ENCODE measurements at regions not wholly inside any gene's neighbourhood (a gene's known extent, or its start where the extent isn't known, plus 50 kb on each side); places are given as distances from the start of the nearest gene placed in this dataset.

- POLR2A ChIA-PET: interaction anchor here (0.7 to 1.1 kb wide), 3 partner anchors 15 to 179 kb away, joined by 3 to 4 read pairs (median 3); no protein-coding TSS in a partner anchor
- no peak overlapping the region for H3K4me2 ChIP-seq (ENCODE audit: low read length)
Measured at GRCh38 chr5:77145666-77146065, 58.6 kb upstream of the ZBED3 start.

DNA sequence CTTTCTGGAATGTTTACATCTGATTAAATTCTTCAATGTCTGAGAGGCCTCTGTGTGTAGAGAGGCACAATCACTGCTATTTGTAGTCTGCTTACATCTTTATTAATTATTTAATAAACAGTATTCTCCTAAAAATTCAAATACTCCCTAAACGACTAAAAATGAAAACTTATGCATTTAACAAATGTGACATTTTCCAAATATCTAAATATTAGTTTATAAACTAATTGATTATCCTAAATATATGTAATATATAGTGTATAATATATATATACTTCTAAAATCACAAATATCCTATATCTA, 57.7 kb upstream of the ZBED3 start:
- Histone ChIP-seq H4K20me1 (ENCODE audit: insufficient read depth, low read length) (0 out of 2 replicates have a peak, but pooled peaks cover 4% of the 10 kb centered on the region), H3K4me1 (ENCODE audit: insufficient read depth, low read length, poor library complexity, severe bottlenecking) (no peaks in the 10 kb centered on the region), H3K4me2 (ENCODE audit: low read length) (no peak overlapping the region), H3K9me2 (ENCODE audit: insufficient read depth, low read length) (no peaks in the 10 kb centered on the region), H3K4me3 (ENCODE audit: low read depth, low read length, poor library complexity, severe bottlenecking) (no peak overlapping the region), H3K79me2 (ENCODE audit: insufficient read depth, low read depth, low read length) (no peaks in the 10 kb centered on the region), H3K36me3 (ENCODE audit: insufficient read depth, low read length) (no peaks in the 10 kb centered on the region), H3K9me3 (ENCODE audit: low read length) (no peaks in the 10 kb centered on the region), H3K27ac (ENCODE audit: low read depth, low read length, poor library complexity, severe bottlenecking) (no peak overlapping the region), H2AFZ (ENCODE audit: low read length) (no peak overlapping the region)
- no peak for DNase-seq (ENCODE audit: low spot score)
- intact Hi-C loops (cut with micrococcal nuclease; ENCODE audit: unreplicated experiment): loop anchor here (1.0 to 2.0 kb wide), 2 partner anchors 276 to 348 kb away; partner anchors contain the start of gene WDR41
- ChIA-PET CTCF (ENCODE audit: unreplicated experiment) (no interaction called here), POLR2A (interaction anchor here (0.6 to 1.1 kb wide), 2 partner anchors 180 to 276 kb away, joined by 3 to 4 read pairs; no protein-coding TSS in a partner anchor)
- BruUV-seq (replicated peaks): no TSS peak
- TF ChIP-seq CTCF (conservative IDR thresholded peaks at IDR 0.05; ENCODE audit: low read length) (peak; percentile 49), EZH2phosphoT487 (IDR thresholded peaks at IDR 0.05; ENCODE audit: borderline replicate concordance, low read depth, low read length) (no peak)

More at GRCh38 chr5:77145666-77146065, 58.6 kb upstream of the ZBED3 start:
- H3K9me3 ChIP-seq (ENCODE audit: low read length): no peaks in the 10 kb centered on the region
- H3K27ac ChIP-seq (ENCODE audit: low read depth, low read length, poor library complexity, severe bottlenecking): no peak overlapping the region
- TF ChIP-seq CTCF (conservative IDR thresholded peaks at IDR 0.05; ENCODE audit: low read length) (no peak), EZH2phosphoT487 (IDR thresholded peaks at IDR 0.05; ENCODE audit: borderline replicate concordance, low read depth, low read length) (no peak)
- CTCF ChIA-PET (ENCODE audit: unreplicated experiment): no interaction called here
- no peaks in the 10 kb centered on the region for H3K79me2 ChIP-seq (ENCODE audit: insufficient read depth, low read depth, low read length)
- intact Hi-C loops (cut with micrococcal nuclease; ENCODE audit: unreplicated experiment): loop anchor here (2.0 kb wide), 1 partner anchor 277 kb away; no protein-coding TSS in a partner anchor
- H3K4me3 ChIP-seq (ENCODE audit: low read depth, low read length, poor library complexity, severe bottlenecking): no peak overlapping the region
- no peaks in the 10 kb centered on the region for H3K9me2 ChIP-seq (ENCODE audit: insufficient read depth, low read length)
- 0 out of 2 replicates have a peak, but pooled peaks cover 4% of the 10 kb centered on the region for H4K20me1 ChIP-seq (ENCODE audit: insufficient read depth, low read length)
- no peaks in the 10 kb centered on the region for H3K36me3 ChIP-seq (ENCODE audit: insufficient read depth, low read length)
- no peak overlapping the region for H2AFZ ChIP-seq (ENCODE audit: low read length)
- BruUV-seq (replicated peaks): no TSS peak
- no peaks in the 10 kb centered on the region for H3K4me1 ChIP-seq (ENCODE audit: insufficient read depth, low read length, poor library complexity, severe bottlenecking)
- no peak for DNase-seq (ENCODE audit: low spot score)

GRCh38 chr5:77143998-77144836, 57.1 kb upstream of the ZBED3 start:
- POLR2A ChIA-PET: interaction anchor here (0.6 kb wide), 1 partner anchor 276 kb away, joined by 4 read pairs; no protein-coding TSS in a partner anchor
- intact Hi-C loops (cut with micrococcal nuclease; ENCODE audit: unreplicated experiment): loop anchor here (1.0 to 2.0 kb wide), 2 partner anchors 275 to 348 kb away; partner anchors contain the start of gene WDR41

More at GRCh38 chr5:77143998-77144836, 57.1 kb upstream of the ZBED3 start:
- Histone ChIP-seq H3K27ac (ENCODE audit: low read depth, low read length, poor library complexity, severe bottlenecking) (no peak overlapping the region), H3K9me2 (ENCODE audit: insufficient read depth, low read length) (no peaks in the 10 kb centered on the region), H3K9me3 (ENCODE audit: low read length) (no peaks in the 10 kb centered on the region), H3K36me3 (ENCODE audit: insufficient read depth, low read length) (no peaks in the 10 kb centered on the region), H3K4me1 (ENCODE audit: insufficient read depth, low read length, poor library complexity, severe bottlenecking) (no peaks in the 10 kb centered on the region), H3K4me3 (ENCODE audit: low read depth, low read length, poor library complexity, severe bottlenecking) (no peak overlapping the region), H2AFZ (ENCODE audit: low read length) (no peak overlapping the region), H3K79me2 (ENCODE audit: insufficient read depth, low read depth, low read length) (no peaks in the 10 kb centered on the region), H4K20me1 (ENCODE audit: insufficient read depth, low read length) (0 out of 2 replicates have a peak, but pooled peaks cover 4% of the 10 kb centered on the region), H3K4me2 (ENCODE audit: low read length) (no peak overlapping the region)
- DNase-seq (ENCODE audit: low spot score): peak; percentile 66
- no TSS peak for BruUV-seq (replicated peaks)
- CTCF ChIA-PET (ENCODE audit: unreplicated experiment): no interaction called here
- TF ChIP-seq CTCF (conservative IDR thresholded peaks at IDR 0.05; ENCODE audit: low read length) (peak; percentile 93), EZH2phosphoT487 (IDR thresholded peaks at IDR 0.05; ENCODE audit: borderline replicate concordance, low read depth, low read length) (no peak)

Data from OCI-LY7 (cell line).